ENCODE measurements at regions not wholly inside any gene's neighbourhood (a gene's known extent, or its start where the extent isn't known, plus 50 kb on each side); places are given as distances from the start of the nearest gene placed in this dataset.

DNA sequence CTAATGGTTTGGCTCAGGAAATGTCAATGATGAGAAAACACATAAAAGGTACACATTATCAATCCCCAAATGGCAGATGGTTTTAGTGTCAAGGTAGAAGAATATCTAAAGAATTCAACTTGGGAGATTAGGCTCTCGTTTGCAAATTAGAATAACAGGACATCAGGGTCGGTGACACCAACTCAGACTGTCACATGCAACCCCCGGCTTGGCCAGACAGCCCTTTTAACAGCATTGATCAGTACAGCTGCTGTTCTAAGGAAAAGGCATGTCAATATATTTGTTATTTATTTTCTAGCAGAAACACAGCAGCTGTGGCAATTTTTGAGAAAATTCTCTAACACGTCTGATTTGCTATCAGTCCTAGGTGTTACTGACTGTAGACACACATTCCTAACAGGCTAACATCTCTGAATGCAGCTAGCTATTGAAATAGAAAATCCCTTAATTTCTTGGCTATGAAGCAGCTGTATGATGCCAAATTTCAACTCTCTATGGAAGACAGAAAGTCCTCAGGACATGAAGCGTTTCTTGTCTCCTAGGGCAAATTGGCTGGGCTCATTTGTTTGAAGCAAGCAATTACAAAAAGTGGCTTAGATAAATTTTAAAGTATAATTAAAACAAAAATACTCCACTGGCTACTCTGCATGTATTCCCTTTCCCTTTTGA lies 269.0 kb upstream of the CXXC4 start:
- ATAC-seq (ENCODE audit: insufficient read depth, low FRiP score) (no peak), DNase-seq (peak in 2 of 3 donors; percentile 26 to 41)

DNA sequence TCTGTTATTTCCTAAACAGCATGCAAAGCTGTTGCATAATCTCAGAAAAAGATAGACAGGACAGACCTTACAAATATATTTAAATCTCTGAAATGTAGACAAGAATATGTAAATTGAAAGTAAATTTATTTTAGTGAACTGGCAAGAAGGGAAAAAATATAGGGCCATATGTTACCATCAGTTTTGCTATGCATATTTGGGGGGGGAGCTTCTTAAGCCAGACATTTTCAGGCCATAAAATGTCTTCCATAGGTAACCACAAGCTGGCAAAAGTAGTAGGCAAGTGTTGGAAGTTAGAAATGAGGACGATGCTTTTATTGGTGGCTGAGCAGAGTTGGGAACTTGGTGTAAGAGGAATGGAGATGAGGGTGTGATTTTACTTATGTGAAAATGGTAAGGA lies 272.0 kb upstream of the CXXC4 start:
- no peak overlapping the region for H3K9ac ChIP-seq (ENCODE audit: insufficient read depth in 1 of 2, low read length in 2 of 2)
- H3K27ac ChIP-seq (ENCODE audit: low read depth in 1 of 2, low read length in 1 of 2) = no peak overlapping the region
- H3K9me3 ChIP-seq (ENCODE audit: control insufficient read depth in 4 of 4, insufficient read depth in 3 of 4, low read length in 3 of 4) = no peaks in the 10 kb centered on the region
- H3K4me3 ChIP-seq = no peak overlapping the region
- TF ChIP-seq, protein P1, sequence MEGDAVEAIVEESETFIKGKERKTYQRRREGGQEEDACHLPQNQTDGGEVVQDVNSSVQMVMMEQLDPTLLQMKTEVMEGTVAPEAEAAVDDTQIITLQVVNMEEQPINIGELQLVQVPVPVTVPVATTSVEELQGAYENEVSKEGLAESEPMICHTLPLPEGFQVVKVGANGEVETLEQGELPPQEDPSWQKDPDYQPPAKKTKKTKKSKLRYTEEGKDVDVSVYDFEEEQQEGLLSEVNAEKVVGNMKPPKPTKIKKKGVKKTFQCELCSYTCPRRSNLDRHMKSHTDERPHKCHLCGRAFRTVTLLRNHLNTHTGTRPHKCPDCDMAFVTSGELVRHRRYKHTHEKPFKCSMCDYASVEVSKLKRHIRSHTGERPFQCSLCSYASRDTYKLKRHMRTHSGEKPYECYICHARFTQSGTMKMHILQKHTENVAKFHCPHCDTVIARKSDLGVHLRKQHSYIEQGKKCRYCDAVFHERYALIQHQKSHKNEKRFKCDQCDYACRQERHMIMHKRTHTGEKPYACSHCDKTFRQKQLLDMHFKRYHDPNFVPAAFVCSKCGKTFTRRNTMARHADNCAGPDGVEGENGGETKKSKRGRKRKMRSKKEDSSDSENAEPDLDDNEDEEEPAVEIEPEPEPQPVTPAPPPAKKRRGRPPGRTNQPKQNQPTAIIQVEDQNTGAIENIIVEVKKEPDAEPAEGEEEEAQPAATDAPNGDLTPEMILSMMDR (IDR thresholded peaks at IDR 0.05; ENCODE audit: control extremely low read depth, extremely low read depth) = no peak
- no peak for ATAC-seq (ENCODE audit: insufficient read depth, low FRiP score)
- H3K27me3 ChIP-seq (ENCODE audit: control insufficient read depth in 3 of 3, insufficient read depth in 3 of 3, low read length in 2 of 3) = no peaks in the 10 kb centered on the region
- no peak for DNase-seq
- WGBS, 2 donors = 91% methylated on average over 1 of the region's 1 CpG
- no peaks in the 10 kb centered on the region for H3K36me3 ChIP-seq (ENCODE audit: control insufficient read depth in 4 of 4, insufficient read depth in 4 of 4, low read length in 4 of 4)
- H3K4me1 ChIP-seq (ENCODE audit: control insufficient read depth in 5 of 5, insufficient read depth in 5 of 5, low read length in 5 of 5) = peaks cover 0 to 7% (median 4%) of the 10 kb centered on the region in 5 donors

More for the DNA sequence above, 269.0 kb upstream of the CXXC4 start:
- Histone ChIP-seq H3K9ac (ENCODE audit: insufficient read depth in 1 of 2, low read length in 2 of 2) (no peak overlapping the region), H3K4me3 (no peak overlapping the region), H3K9me3 (ENCODE audit: control insufficient read depth in 4 of 4, insufficient read depth in 3 of 4, low read length in 3 of 4) (no peaks in the 10 kb centered on the region), H3K36me3 (ENCODE audit: control insufficient read depth in 4 of 4, insufficient read depth in 4 of 4, low read length in 4 of 4) (no peaks in the 10 kb centered on the region), H3K27ac (ENCODE audit: low read depth in 1 of 2, low read length in 1 of 2) (no peak overlapping the region), H3K27me3 (ENCODE audit: control insufficient read depth in 3 of 3, insufficient read depth in 3 of 3, low read length in 2 of 3) (no peaks in the 10 kb centered on the region), H3K4me1 (ENCODE audit: control insufficient read depth in 5 of 5, insufficient read depth in 5 of 5, low read length in 5 of 5) (peaks cover 0 to 6% (median 0%) of the 10 kb centered on the region in 5 donors)
- TF ChIP-seq, protein P1 (IDR thresholded peaks at IDR 0.05; ENCODE audit: control extremely low read depth, extremely low read depth) = no peak
- WGBS, 2 donors = 42 to 60% methylated on average over 5 of the region's 5 CpGs

DNA sequence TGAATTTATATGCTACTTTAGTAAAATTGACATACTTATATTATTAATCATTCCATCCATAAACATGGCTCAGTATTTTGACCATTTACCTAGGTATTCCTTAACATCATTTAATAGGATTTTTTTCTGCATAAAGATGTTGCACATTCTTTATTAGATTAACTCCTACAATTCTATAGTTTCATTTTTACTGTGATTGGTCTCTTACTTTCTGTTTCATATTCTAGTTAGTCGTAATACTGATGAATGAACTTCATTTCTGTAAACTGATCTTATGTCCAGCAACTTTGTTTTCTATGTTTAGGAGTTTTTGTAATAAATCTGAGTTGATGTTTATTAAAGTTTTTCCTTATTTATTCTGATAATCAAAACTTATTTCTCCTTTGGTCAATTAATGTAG lies 278.2 kb upstream of the CXXC4 start:
- DNase-seq (no peak), ATAC-seq (ENCODE audit: insufficient read depth, low FRiP score) (no peak)
- no peak overlapping the region for H3K9ac ChIP-seq (ENCODE audit: insufficient read depth in 1 of 2, low read length in 2 of 2)
- H3K9me3 ChIP-seq (ENCODE audit: control insufficient read depth in 4 of 4, insufficient read depth in 3 of 4, low read length in 3 of 4) = no peaks in the 10 kb centered on the region
- H3K27me3 ChIP-seq (ENCODE audit: control insufficient read depth in 3 of 3, insufficient read depth in 3 of 3, low read length in 2 of 3) = no peaks in the 10 kb centered on the region
- H3K36me3 ChIP-seq (ENCODE audit: control insufficient read depth in 4 of 4, insufficient read depth in 4 of 4, low read length in 4 of 4) = no peaks in the 10 kb centered on the region
- no peak overlapping the region for H3K27ac ChIP-seq (ENCODE audit: low read depth in 1 of 2, low read length in 1 of 2)
- peaks cover 0 to 4% (median 0%) of the 10 kb centered on the region in 5 donors for H3K4me1 ChIP-seq (ENCODE audit: control insufficient read depth in 5 of 5, insufficient read depth in 5 of 5, low read length in 5 of 5)
- 29 to 37% methylated on average over 1 of the region's 1 CpG for WGBS, 2 donors
- H3K4me3 ChIP-seq = no peak overlapping the region
- TF ChIP-seq, protein P1 (IDR thresholded peaks at IDR 0.05; ENCODE audit: control extremely low read depth, extremely low read depth) = no peak

Measured in lung (tissue), 11 donors.